GM12874 (cell line): ENCODE measurements at regions not wholly inside any gene's neighbourhood (a gene's known extent, or its start where the extent isn't known, plus 50 kb on each side); places are given as distances from the start of the nearest gene placed in this dataset.

Experiments used
- CTCF ChIP-seq: IDR thresholded peaks from 2 replicates; pipeline ENCODE4 v1.5.1; 2011; ENCODE audit warnings: low read depth, mild to moderate bottlenecking, control low read depth, low read length, moderate library complexity; ENCODE audit not compliant: insufficient read depth

- TF ChIP-seq CTCF, result no peak
These were observed 334.7 kb upstream of the SLC8A1 start for GRCh38 chr2:40786636-40787035.

GRCh38 chr2:40797120-40797519 lies 345.2 kb upstream of the SLC8A1 start:
- TF ChIP-seq CTCF, result no peak

GRCh38 chr2:40803900-40804299 lies 352.0 kb upstream of the SLC8A1 start:
- TF ChIP-seq CTCF, result no peak

- TF ChIP-seq CTCF, result no peak
These were observed 357.3 kb upstream of the SLC8A1 start for GRCh38 chr2:40809156-40809555.

GRCh38 chr2:40814616-40815015 lies 362.7 kb upstream of the SLC8A1 start:
- no peak for TF ChIP-seq CTCF

- TF ChIP-seq CTCF, result no peak
These were observed 368.4 kb upstream of the SLC8A1 start for GRCh38 chr2:40820319-40820718.

GRCh38 chr2:40823478-40823877 lies 371.6 kb upstream of the SLC8A1 start:
- TF ChIP-seq CTCF, result no peak

GRCh38 chr2:40824278-40824677 lies 372.4 kb upstream of the SLC8A1 start:
- no peak for TF ChIP-seq CTCF
